AG04450 (cell line): ENCODE measurements at regions not wholly inside any gene's neighbourhood (a gene's known extent, or its start where the extent isn't known, plus 50 kb on each side); places are given as distances from the start of the nearest gene placed in this dataset.
"Not testable (repeated sequence)": the region's sequence is repeated elsewhere in the genome, so short reads cannot be mapped to it uniquely, and the experiment has no call there.

ENCODE experiments used
- CTCF ChIA-PET: fragments of 300-600, 350-600 bp; formaldehyde crosslinking; extraction: SDS; loops from one replicate; lab custom pipeline; 2022; ENCODE audit warnings: antibody characterized with exemption, inconsistent platforms; lab: Charles Lee
- POLR2A ChIA-PET: fragments of 350-600 bp; formaldehyde crosslinking; extraction: SDS; loops from one replicate; lab custom pipeline; 2021; ENCODE audit warnings: antibody characterized with exemption, inconsistent platforms; lab: Yijun Ruan, JAX
- DNase-seq: peaks from one replicate; pipeline ENCODE4 v3.0.0-alpha.2; 2011; ENCODE audit warnings: low read depth, low spot score
- H3K27ac ChIP-seq: one replicate; pipeline ENCODE4 v1.5.1; 2012; ENCODE audit warnings: low read depth, low read length, control low read depth
- H3K27me3 ChIP-seq: one replicate; pipeline ENCODE4 v1.6.0; 2012; ENCODE audit warnings: low read length; ENCODE audit not compliant: control insufficient read depth, insufficient read depth
- H3K4me3 ChIP-seq: 2 replicates; pipeline ENCODE4 v1.5.1; 2011; ENCODE audit warnings: mild to moderate bottlenecking, low read depth, low read length, control low read depth
- H3K9me3 ChIP-seq: 2 replicates; pipeline ENCODE4 v1.5.1; 2012; ENCODE audit warnings: low read length; ENCODE audit not compliant: control insufficient read depth, insufficient read depth
- TF ChIP-seq, protein P1 (sequence below): IDR thresholded peaks from 2 replicates; pipeline ENCODE4 v1.5.1; 2011; ENCODE audit warnings: low read depth, low read length, control low read depth, inconsistent platforms

DNA sequence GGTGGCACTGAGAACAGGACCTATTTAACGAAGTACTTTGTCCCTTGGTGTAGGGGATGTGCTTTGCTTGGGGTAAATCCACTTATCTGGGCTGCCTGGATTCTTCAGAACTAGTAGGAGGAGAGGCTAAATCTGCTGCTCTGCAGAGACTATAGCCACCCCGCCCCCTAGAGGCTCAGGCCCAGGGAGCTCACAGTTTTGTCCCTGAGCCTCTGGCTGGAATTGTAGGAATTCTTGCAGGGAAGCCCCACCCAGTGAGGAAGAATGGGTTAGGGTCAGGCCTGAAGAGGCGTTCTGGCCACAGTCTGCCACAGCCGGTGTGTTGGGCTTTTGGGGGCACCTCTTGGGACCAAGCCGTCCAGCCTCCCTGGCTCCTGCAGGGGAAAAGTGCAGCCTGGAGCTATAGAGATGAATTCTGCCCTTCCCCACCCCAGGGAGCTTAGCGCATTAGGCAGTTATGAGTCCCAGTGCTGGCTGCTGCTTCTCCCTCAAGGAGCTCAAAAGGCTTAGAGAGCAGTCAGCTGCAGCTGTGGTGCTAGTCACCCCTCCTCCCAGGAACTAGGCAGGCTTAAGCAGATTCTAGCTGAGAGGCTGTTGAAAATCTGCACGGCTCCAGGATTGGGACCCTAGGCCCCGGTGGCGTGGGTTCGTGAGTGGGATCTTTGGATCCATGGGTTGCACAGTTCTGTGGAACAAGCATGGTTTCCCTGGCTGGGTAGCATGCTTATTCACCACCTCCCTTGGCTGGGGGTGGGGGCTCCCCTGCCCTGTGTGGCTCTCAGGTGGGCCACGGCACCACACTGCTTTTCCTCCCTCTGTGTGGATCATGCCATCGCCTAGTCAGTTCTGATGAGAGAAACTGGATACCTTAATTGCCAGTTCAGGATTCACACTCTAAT, 237.4 kb upstream of the TOM1L1 start:
- TF ChIP-seq, protein P1, sequence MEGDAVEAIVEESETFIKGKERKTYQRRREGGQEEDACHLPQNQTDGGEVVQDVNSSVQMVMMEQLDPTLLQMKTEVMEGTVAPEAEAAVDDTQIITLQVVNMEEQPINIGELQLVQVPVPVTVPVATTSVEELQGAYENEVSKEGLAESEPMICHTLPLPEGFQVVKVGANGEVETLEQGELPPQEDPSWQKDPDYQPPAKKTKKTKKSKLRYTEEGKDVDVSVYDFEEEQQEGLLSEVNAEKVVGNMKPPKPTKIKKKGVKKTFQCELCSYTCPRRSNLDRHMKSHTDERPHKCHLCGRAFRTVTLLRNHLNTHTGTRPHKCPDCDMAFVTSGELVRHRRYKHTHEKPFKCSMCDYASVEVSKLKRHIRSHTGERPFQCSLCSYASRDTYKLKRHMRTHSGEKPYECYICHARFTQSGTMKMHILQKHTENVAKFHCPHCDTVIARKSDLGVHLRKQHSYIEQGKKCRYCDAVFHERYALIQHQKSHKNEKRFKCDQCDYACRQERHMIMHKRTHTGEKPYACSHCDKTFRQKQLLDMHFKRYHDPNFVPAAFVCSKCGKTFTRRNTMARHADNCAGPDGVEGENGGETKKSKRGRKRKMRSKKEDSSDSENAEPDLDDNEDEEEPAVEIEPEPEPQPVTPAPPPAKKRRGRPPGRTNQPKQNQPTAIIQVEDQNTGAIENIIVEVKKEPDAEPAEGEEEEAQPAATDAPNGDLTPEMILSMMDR: no peak
- Histone ChIP-seq H3K27ac (no peak overlapping the region), H3K27me3 (no peaks in the 10 kb centered on the region), H3K4me3 (no peak overlapping the region), H3K9me3 (peaks cover 16% of the 10 kb centered on the region)
- ChIA-PET POLR2A (no interaction called here), CTCF (no interaction called here)
- no peak for DNase-seq

DNA sequence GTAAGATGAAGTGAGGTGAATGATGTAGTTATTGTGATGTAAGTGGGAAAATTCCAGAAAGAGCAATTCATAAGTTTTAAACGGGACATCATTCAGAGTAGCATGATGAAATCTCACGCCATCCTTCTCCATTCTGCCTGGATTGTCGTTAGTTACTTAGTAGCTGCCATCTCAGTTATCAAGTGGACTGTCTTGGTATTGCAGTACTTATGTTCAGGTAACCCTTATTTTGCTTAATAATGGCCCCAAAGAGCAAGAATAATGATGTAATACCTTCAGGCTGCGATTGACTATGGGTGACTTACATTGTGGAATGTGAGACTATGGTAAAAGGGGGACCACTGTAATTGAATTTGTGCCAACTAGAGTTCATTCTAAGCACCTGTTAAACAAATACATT, 234.1 kb upstream of the TOM1L1 start:
- ChIA-PET POLR2A (no interaction called here), CTCF (no interaction called here)
- Histone ChIP-seq H3K27me3 (no peaks in the 10 kb centered on the region), H3K9me3 (peaks cover 18% of the 10 kb centered on the region), H3K4me3 (no peak overlapping the region), H3K27ac (no peak overlapping the region)
- DNase-seq: no peak
- TF ChIP-seq, protein P1: no peak

DNA sequence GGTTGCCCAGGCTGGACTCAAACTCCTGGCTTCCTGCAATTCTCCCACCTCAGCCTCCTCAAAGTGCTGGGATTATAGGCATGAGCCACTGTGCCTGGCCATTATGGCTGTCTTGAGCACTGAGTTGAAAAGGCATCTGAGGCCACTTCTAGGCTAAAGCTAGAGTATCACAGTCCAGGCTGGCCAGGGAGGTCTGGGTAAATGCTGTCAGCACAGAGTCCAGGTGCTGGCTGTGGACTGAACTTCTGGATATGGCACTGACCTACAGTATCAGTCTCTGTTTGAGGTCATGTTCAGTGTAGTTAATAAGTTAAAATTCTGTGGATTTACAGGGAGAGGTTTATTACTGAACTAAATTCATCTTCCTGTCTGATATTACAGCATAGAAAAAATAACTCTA, 222.5 kb upstream of the TOM1L1 start:
- ChIA-PET CTCF (no interaction called here), POLR2A (no interaction called here)
- TF ChIP-seq, protein P1: no peak
- no peak for DNase-seq
- Histone ChIP-seq H3K27me3 (no peaks in the 10 kb centered on the region), H3K9me3 (peaks cover 10% of the 10 kb centered on the region), H3K27ac (no peak overlapping the region), H3K4me3 (no peak overlapping the region)

DNA sequence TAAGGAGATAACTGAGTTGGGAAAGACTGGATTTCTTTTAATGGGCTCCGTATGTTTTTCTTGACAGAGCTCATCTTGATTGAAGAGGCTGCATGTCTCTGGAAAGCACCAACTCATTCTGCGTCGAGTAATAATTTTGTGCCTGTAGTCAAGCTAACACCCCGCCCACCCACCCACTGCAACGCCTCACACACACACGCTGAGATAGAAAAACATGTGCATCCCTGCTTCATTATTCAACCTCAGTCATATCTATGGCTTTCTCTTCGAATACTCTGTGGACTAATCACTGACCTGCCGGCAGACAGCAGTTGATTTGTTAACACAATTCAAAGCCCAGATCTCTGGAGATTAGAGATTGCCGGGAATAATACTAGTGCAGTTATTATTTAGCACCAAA, 220.2 kb upstream of the TOM1L1 start:
- CTCF ChIA-PET: no interaction called here
- Histone ChIP-seq H3K4me3 (no peak overlapping the region), H3K27ac (no peak overlapping the region), H3K27me3 (no peaks in the 10 kb centered on the region), H3K9me3 (peaks cover 5% of the 10 kb centered on the region)
- TF ChIP-seq, protein P1: no peak
- no peak for DNase-seq
- POLR2A ChIA-PET: no interaction called here

DNA sequence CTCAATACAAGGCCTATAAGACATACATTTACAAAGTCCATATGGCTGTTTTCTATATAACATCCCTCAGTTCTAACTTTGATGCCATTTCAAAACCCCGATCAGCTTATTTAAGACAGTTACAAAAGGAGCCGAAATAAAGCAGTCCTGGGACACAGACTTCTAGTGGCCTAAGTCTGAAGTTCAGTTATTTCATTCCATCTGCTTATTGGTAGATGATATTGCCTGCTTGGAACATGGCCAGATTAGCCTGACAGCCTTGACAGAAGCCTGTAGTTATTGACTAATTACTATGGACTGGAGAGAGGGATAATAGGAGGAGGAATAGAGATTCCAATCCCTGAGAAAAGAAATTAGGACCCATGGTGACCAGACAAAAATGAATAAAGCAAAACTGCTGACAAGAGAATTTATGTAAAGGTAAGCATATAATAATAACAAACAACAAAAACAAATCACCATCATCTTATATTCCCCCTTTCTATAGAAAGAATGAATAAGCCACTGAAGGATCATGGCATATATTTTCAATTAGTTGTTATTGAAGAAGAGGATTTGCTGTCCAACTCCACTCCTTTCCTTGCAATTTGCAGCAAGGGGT, 206.3 kb upstream of the TOM1L1 start:
- no peak overlapping the region for H3K27ac ChIP-seq
- no peaks in the 10 kb centered on the region for H3K27me3 ChIP-seq
- POLR2A ChIA-PET: no interaction called here
- TF ChIP-seq, protein P1: no peak
- DNase-seq: no peak
- no peak overlapping the region for H3K4me3 ChIP-seq
- CTCF ChIA-PET: no interaction called here
- no peaks in the 10 kb centered on the region; the same call in 1 of the 2 replicates for H3K9me3 ChIP-seq

DNA sequence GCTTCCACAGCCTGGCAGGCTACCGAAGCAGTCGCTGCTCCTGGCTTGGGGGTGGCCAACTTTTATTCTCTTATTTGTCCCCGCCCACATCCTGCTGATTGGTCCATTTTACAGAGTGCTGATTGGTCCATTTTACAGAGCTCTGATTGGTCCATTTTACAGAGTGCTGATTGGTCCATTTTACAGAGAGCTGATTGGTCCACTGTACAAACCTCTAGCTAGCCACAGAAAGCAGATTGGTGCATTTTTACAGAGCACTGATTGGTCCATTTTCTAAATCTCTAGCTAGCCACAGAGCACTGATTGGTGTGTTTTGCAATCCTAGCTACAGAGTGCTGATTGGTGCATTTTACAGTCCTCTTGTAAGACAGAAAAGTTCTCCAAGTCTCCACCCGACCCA, 187.9 kb upstream of the TOM1L1 start:
- DNase-seq, H3K9me3 ChIP-seq, H3K4me3 ChIP-seq, CTCF ChIA-PET, POLR2A ChIA-PET, H3K27me3 ChIP-seq, H3K27ac ChIP-seq: not testable (repeated sequence)
